ENCODE measurements at regions not wholly inside any gene's neighbourhood (a gene's known extent, or its start where the extent isn't known, plus 50 kb on each side); places are given as distances from the start of the nearest gene placed in this dataset.

DNA sequence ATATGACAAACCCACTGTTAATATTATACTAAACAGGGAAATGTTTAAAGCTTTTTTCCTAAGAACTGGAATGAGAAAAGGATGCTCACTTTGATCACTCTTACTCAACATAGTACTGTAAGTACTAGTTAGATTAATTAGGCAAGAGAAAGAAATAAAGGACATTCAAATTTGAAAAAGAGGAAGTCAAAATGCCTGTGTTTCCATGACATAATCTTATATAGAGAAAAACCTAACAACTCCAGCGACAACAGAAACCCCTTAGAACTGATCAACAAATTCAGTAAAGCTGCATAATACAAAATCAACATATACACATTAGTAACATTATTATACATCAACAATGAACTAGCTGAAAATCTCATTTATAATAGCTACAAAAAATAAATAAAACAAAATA, 200.6 kb upstream of the ROBO1 start:
- Histone ChIP-seq H3K4me2 (no peak overlapping the region), H3K4me1 (no peaks in the 10 kb centered on the region), H3K4me3 (no peak overlapping the region), H3K9me3 (no peaks in the 10 kb centered on the region), H3K27ac (no peak overlapping the region)
- TF ChIP-seq CHD4 (IDR thresholded peaks at IDR 0.05; ENCODE audit: borderline replicate concordance): no peak
- TF ChIP-seq FOSL2 (IDR thresholded peaks at IDR 0.05): no peak
- TF ChIP-seq FOSL2 (CRISPR knock-in tag; IDR thresholded peaks at IDR 0.05): no peak
- CTCF ChIA-PET: no interaction called here
- FAIRE-seq (no peak), DNase-seq (ENCODE audit: low read depth in 1 of 2, low spot score in 1 of 2) (no peak), ATAC-seq (no peak)
- 26% methylated on average over 1 of the region's 1 CpG for WGBS (ENCODE audit: missing lambda C conversion rate)
- POLR2A ChIA-PET: no interaction called here

DNA sequence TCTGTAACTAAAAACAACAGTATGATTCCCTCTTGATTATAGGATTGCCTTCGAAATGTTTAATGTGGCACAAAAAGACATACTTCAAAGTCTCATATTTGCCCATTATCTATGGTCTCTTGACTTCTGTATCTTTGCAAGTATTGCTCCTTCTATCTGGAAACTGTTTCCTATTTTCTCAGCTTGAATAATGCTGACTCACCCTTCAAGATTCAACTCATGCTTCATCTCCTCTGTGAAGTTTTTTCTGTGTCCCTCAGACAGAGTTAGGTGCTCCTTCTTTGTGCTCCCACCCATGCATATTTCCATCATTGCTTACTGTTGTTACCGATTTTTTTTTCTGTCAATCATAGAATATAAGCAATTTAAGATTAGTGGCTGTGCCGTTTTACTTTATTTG, 192.8 kb upstream of the ROBO1 start:
- WGBS (ENCODE audit: missing lambda C conversion rate): 10% methylated on average over 3 of the region's 3 CpGs
- TF ChIP-seq MAFK (IDR thresholded peaks at IDR 0.05; ENCODE audit: partially characterized antibody): peak; percentile 67
- TF ChIP-seq MAZ (IDR thresholded peaks at IDR 0.05; ENCODE audit: borderline replicate concordance, low read depth, low read length): no peak
- TF ChIP-seq NFE2L2 (conservative IDR thresholded peaks at IDR 0.05; ENCODE audit: low read length): peak; percentile 48
- H3K27ac ChIP-seq: no peak overlapping the region

DNA sequence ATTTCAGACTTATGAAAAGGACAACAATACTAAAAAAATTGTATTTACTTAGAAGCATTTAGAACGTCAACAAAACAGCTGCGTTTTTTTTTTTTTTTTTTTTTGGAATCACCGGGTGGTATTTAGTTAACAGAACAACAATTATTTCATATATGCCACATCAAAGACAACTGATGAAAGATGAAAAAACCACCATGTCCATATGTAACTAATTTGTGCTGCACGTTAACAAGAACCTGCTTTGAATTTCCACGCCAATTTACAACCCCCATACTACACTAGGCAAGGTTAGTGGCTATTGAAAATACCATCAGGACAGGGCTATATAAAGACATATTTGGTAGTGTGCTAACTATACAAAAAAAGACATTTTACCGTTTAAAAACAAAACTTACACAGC, 189.3 kb upstream of the ROBO1 start:
- DNase-seq (ENCODE audit: low read depth in 1 of 2, low spot score in 1 of 2): no peak
- Histone ChIP-seq H3K27ac (no peak overlapping the region), H3K4me1 (no peaks in the 10 kb centered on the region), H3K9me3 (no peaks in the 10 kb centered on the region), H3K4me3 (no peak overlapping the region), H3K4me2 (no peak overlapping the region)
- ChIA-PET CTCF (no interaction called here), POLR2A (no interaction called here)
- TF ChIP-seq POLR2AphosphoS2 (conservative IDR thresholded peaks at IDR 0.05; ENCODE audit: low read length) (no peak), PHF8 (IDR thresholded peaks at IDR 0.05; ENCODE audit: borderline replicate concordance, low read depth) (no peak), CBX8 (IDR thresholded peaks at IDR 0.05) (no peak), NR3C1 (IDR thresholded peaks at IDR 0.05) (no peak), EHF (CRISPR knock-in tag; IDR thresholded peaks at IDR 0.05) (no peak), RNF2 (IDR thresholded peaks at IDR 0.05; ENCODE audit: borderline replicate concordance, low read depth) (no peak), RFX5 (IDR thresholded peaks at IDR 0.05) (no peak), FOSL2 (IDR thresholded peaks at IDR 0.05) (no peak), FOSL2 (CRISPR knock-in tag; IDR thresholded peaks at IDR 0.05) (no peak), RAD21 (conservative IDR thresholded peaks at IDR 0.05 in 1 of 2, IDR thresholded peaks at IDR 0.05 in 1 of 2) (no peak), KDM5A (IDR thresholded peaks at IDR 0.05) (no peak), ZFP36 (IDR thresholded peaks at IDR 0.05; ENCODE audit: borderline replicate concordance, partially characterized antibody) (no peak), RARB (CRISPR knock-in tag; IDR thresholded peaks at IDR 0.05) (no peak)
- TF ChIP-seq, protein P1, sequence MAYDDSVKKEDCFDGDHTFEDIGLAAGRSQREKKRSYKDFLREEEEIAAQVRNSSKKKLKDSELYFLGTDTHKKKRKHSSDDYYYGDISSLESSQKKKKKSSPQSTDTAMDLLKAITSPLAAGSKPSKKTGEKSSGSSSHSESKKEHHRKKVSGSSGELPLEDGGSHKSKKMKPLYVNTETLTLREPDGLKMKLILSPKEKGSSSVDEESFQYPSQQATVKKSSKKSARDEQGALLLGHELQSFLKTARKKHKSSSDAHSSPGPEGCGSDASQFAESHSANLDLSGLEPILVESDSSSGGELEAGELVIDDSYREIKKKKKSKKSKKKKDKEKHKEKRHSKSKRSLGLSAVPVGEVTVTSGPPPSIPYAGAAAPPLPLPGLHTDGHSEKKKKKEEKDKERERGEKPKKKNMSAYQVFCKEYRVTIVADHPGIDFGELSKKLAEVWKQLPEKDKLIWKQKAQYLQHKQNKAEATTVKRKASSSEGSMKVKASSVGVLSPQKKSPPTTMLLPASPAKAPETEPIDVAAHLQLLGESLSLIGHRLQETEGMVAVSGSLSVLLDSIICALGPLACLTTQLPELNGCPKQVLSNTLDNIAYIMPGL (CRISPR knock-in tag; IDR thresholded peaks at IDR 0.05; ENCODE audit: borderline replicate concordance): no peak
- TF ChIP-seq, protein P2, sequence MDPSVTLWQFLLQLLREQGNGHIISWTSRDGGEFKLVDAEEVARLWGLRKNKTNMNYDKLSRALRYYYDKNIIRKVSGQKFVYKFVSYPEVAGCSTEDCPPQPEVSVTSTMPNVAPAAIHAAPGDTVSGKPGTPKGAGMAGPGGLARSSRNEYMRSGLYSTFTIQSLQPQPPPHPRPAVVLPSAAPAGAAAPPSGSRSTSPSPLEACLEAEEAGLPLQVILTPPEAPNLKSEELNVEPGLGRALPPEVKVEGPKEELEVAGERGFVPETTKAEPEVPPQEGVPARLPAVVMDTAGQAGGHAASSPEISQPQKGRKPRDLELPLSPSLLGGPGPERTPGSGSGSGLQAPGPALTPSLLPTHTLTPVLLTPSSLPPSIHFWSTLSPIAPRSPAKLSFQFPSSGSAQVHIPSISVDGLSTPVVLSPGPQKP (IDR thresholded peaks at IDR 0.05; ENCODE audit: low read depth, low read length): no peak
- no peak for FAIRE-seq
- ATAC-seq: no peak
- WGBS (ENCODE audit: missing lambda C conversion rate): 40% methylated on average over 6 of the region's 6 CpGs

More for the DNA sequence above, 192.8 kb upstream of the ROBO1 start:
- no peaks in the 10 kb centered on the region for H3K9me3 ChIP-seq
- H3K4me1 ChIP-seq: no peaks in the 10 kb centered on the region
- H3K4me3 ChIP-seq: no peak overlapping the region
- DNase-seq (ENCODE audit: low read depth in 1 of 2, low spot score in 1 of 2): no peak
- no peak for FAIRE-seq
- H3K4me2 ChIP-seq: no peak overlapping the region
- ATAC-seq: no peak
- POLR2A ChIA-PET: no interaction called here
- CTCF ChIA-PET: no interaction called here

DNA sequence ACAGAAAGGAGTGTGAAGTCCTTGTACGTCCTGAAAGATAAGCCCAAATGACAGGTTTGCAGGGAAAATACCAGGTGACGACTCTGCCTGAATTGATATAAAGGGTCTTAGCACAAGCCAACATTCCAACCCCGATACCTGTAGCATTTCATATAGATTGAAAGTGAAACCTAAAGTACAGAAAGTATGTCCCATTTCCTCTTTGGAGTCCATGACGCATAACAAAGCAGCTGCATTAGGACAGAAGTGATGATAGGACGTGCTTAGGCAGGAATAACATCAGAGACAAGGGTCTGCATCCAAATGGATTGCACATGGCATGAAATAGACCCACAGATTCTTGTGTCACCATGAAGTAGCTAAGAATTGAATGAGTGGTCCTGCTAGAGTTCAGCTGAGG, 187.0 kb upstream of the ROBO1 start:
- CTCF ChIA-PET: no interaction called here

More for the DNA sequence above, 187.0 kb upstream of the ROBO1 start:
- Histone ChIP-seq H3K9me3 (no peaks in the 10 kb centered on the region), H3K4me1 (no peaks in the 10 kb centered on the region), H3K27ac (no peak overlapping the region), H3K4me2 (0 out of 3 replicates have a peak overlapping the region, but pooled peaks have one; percentile 4), H3K4me3 (no peak overlapping the region)
- no peak for TF ChIP-seq CHD4 (IDR thresholded peaks at IDR 0.05; ENCODE audit: borderline replicate concordance)
- TF ChIP-seq, protein P2 (IDR thresholded peaks at IDR 0.05; ENCODE audit: low read depth, low read length): no peak
- DNase-seq (ENCODE audit: low read depth in 1 of 2, low spot score in 1 of 2) (no peak), ATAC-seq (no peak), FAIRE-seq (no peak)
- POLR2A ChIA-PET: no interaction called here
- WGBS (ENCODE audit: missing lambda C conversion rate): 22% methylated on average over 5 of the region's 5 CpGs

All from A549 (cell line).